ENCODE measurements at regions not wholly inside any gene's neighbourhood (a gene's known extent, or its start where the extent isn't known, plus 50 kb on each side); places are given as distances from the start of the nearest gene placed in this dataset.

GRCh38 chr10:84571146-84571545, 242.8 kb downstream of the CCSER2 start:
- H3K9ac ChIP-seq (ENCODE audit: low read depth, low read length, poor library complexity, severe bottlenecking) = no peak overlapping the region
- no peak for TF ChIP-seq EZH2phosphoT487 (IDR thresholded peaks at IDR 0.05; ENCODE audit: borderline replicate concordance)
- TF ChIP-seq, protein P1, sequence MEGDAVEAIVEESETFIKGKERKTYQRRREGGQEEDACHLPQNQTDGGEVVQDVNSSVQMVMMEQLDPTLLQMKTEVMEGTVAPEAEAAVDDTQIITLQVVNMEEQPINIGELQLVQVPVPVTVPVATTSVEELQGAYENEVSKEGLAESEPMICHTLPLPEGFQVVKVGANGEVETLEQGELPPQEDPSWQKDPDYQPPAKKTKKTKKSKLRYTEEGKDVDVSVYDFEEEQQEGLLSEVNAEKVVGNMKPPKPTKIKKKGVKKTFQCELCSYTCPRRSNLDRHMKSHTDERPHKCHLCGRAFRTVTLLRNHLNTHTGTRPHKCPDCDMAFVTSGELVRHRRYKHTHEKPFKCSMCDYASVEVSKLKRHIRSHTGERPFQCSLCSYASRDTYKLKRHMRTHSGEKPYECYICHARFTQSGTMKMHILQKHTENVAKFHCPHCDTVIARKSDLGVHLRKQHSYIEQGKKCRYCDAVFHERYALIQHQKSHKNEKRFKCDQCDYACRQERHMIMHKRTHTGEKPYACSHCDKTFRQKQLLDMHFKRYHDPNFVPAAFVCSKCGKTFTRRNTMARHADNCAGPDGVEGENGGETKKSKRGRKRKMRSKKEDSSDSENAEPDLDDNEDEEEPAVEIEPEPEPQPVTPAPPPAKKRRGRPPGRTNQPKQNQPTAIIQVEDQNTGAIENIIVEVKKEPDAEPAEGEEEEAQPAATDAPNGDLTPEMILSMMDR (conservative IDR thresholded peaks at IDR 0.05; ENCODE audit: low read length) = no peak
- no peaks in the 10 kb centered on the region for H3K9me2 ChIP-seq (replicated peaks; ENCODE audit: low read depth, low read length)
- no peak overlapping the region for H2AFZ ChIP-seq (ENCODE audit: low read length)
- no peaks in the 10 kb centered on the region for H3K9me3 ChIP-seq (ENCODE audit: insufficient read depth, low read depth, low read length)
- H3K4me1 ChIP-seq (ENCODE audit: insufficient read depth, low read length, poor library complexity, severe bottlenecking) = no peaks in the 10 kb centered on the region
- H3K36me3 ChIP-seq (ENCODE audit: insufficient read depth, low read length) = no peaks in the 10 kb centered on the region
- H3K4me3 ChIP-seq (ENCODE audit: low read length, poor library complexity, severe bottlenecking) = no peak overlapping the region
- H3K79me2 ChIP-seq (ENCODE audit: insufficient read depth, low read length) = no peaks in the 10 kb centered on the region
- no peaks in the 10 kb centered on the region for H3F3A ChIP-seq (ENCODE audit: low read depth)
- H3K4me2 ChIP-seq (ENCODE audit: low read depth, low read length, poor library complexity, severe bottlenecking) = no peak overlapping the region
- H4K20me1 ChIP-seq (ENCODE audit: insufficient read depth, low read length, poor library complexity, severe bottlenecking) = no peaks in the 10 kb centered on the region
- no peaks in the 10 kb centered on the region for H3K27me3 ChIP-seq (ENCODE audit: insufficient read depth, low read length, poor library complexity, severe bottlenecking)

DNA sequence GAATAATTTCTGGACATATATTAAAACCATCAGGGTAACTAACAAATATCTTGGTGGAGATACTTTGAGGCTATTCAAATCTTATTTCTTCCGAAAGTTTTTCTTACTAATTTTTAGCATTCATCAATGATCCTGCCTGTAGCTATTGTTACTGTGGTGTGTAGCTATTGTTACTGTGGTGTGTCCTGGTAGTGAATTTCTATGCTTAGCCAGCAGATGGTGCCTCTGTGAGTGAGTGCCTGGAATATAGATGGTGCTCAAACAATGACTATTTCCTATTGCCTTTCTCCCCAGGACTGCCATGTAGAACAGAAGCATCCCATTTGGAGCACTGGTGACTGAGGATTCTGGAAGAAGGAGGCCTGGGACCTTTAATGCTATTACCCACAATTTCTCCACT, 245.7 kb downstream of the CCSER2 start:
- Histone ChIP-seq H3K27me3 (ENCODE audit: insufficient read depth, low read length, poor library complexity, severe bottlenecking) (no peaks in the 10 kb centered on the region), H3K9ac (ENCODE audit: low read depth, low read length, poor library complexity, severe bottlenecking) (no peak overlapping the region), H3K4me1 (ENCODE audit: insufficient read depth, low read length, poor library complexity, severe bottlenecking) (no peaks in the 10 kb centered on the region), H3F3A (ENCODE audit: low read depth) (no peaks in the 10 kb centered on the region), H3K79me2 (ENCODE audit: insufficient read depth, low read length) (no peaks in the 10 kb centered on the region), H3K4me3 (ENCODE audit: low read length, poor library complexity, severe bottlenecking) (no peak overlapping the region), H3K36me3 (ENCODE audit: insufficient read depth, low read length) (no peaks in the 10 kb centered on the region), H2AFZ (ENCODE audit: low read length) (no peak overlapping the region), H3K4me2 (ENCODE audit: low read depth, low read length, poor library complexity, severe bottlenecking) (no peak overlapping the region), H4K20me1 (ENCODE audit: insufficient read depth, low read length, poor library complexity, severe bottlenecking) (no peaks in the 10 kb centered on the region), H3K9me2 (replicated peaks; ENCODE audit: low read depth, low read length) (no peaks in the 10 kb centered on the region), H3K9me3 (ENCODE audit: insufficient read depth, low read depth, low read length) (no peaks in the 10 kb centered on the region)
- no peak for TF ChIP-seq EZH2phosphoT487 (IDR thresholded peaks at IDR 0.05; ENCODE audit: borderline replicate concordance)
- TF ChIP-seq, protein P1 (conservative IDR thresholded peaks at IDR 0.05; ENCODE audit: low read length) = peak; percentile 26; the same call in 1 of the 2 replicates

DNA sequence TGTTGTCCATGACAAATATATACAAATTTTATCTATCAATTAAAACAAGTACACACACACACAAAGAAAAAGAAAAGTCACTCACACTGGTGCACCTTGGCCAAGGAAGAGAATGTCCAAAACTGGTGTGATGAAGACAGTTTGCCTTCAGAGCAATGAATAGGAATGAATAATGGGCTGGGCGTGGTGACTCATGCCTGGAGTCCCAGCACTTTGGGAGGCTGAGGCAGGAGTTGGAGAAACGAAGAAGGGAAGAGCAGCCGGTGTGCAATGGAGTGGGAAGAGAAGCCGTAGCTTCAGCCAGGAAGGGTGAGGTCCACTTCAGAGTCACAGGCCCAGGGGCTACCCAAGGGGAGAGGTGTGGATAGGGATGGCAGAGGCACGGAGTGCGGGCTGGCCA, 253.6 kb downstream of the CCSER2 start:
- Histone ChIP-seq H3K9me2 (replicated peaks; ENCODE audit: low read depth, low read length) (no peaks in the 10 kb centered on the region), H4K20me1 (ENCODE audit: insufficient read depth, low read length, poor library complexity, severe bottlenecking) (no peaks in the 10 kb centered on the region), H3K4me2 (ENCODE audit: low read depth, low read length, poor library complexity, severe bottlenecking) (no peak overlapping the region), H3K9ac (ENCODE audit: low read depth, low read length, poor library complexity, severe bottlenecking) (no peak overlapping the region), H3K4me3 (ENCODE audit: low read length, poor library complexity, severe bottlenecking) (no peak overlapping the region), H3K79me2 (ENCODE audit: insufficient read depth, low read length) (no peaks in the 10 kb centered on the region), H3K27me3 (ENCODE audit: insufficient read depth, low read length, poor library complexity, severe bottlenecking) (no peaks in the 10 kb centered on the region), H2AFZ (ENCODE audit: low read length) (no peak overlapping the region), H3K9me3 (ENCODE audit: insufficient read depth, low read depth, low read length) (no peaks in the 10 kb centered on the region), H3K4me1 (ENCODE audit: insufficient read depth, low read length, poor library complexity, severe bottlenecking) (no peaks in the 10 kb centered on the region), H3F3A (ENCODE audit: low read depth) (no peaks in the 10 kb centered on the region), H3K36me3 (ENCODE audit: insufficient read depth, low read length) (no peaks in the 10 kb centered on the region)
- TF ChIP-seq, protein P1 (conservative IDR thresholded peaks at IDR 0.05; ENCODE audit: low read length) = no peak
- TF ChIP-seq EZH2phosphoT487 (IDR thresholded peaks at IDR 0.05; ENCODE audit: borderline replicate concordance) = no peak

All from Loucy (cell line).